Psoas muscle (tissue), 7 donors: ENCODE measurements at regions not wholly inside any gene's neighbourhood (a gene's known extent, or its start where the extent isn't known, plus 50 kb on each side); places are given as distances from the start of the nearest gene placed in this dataset.
A peak's percentile ranks its signal among the peaks of the same experiment; 100 is the strongest.

Source experiments
- ATAC-seq, 4 donors: fragments of 200-7000 bp; cut with Tn5 transposase; one replicate each; pipeline ENCODE4 v1.9.1; 2020; ENCODE audit warnings: moderate library complexity in 3 of 4, mild to moderate bottlenecking in 2 of 4
- DNase-seq, 2 donors: peaks; one replicate each; pipeline ENCODE4 v3.0.0-alpha.2; 2020
- H3K27ac ChIP-seq: fragments of 200-600 bp; one replicate; pipeline ENCODE4 v1.8.0; 2022
- H3K27me3 ChIP-seq, 3 donors: fragments of 200-600 bp in 1 of 3; one replicate each; pipeline versions ENCODE4 v1.6.1 to v1.8.0; 2013 to 2022; ENCODE audit warnings: low read length in 2 of 3, mild to moderate bottlenecking in 2 of 3, moderate library complexity in 1 of 3; ENCODE audit not compliant: insufficient read depth in 3 of 3
- H3K36me3 ChIP-seq, 2 donors: fragments of 200-600 bp in 1 of 2; one replicate each; pipeline versions ENCODE4 v1.6.1 to v1.8.0; 2013 to 2022; ENCODE audit warnings: low read depth in 1 of 2, mild to moderate bottlenecking in 1 of 2, moderate library complexity in 1 of 2; ENCODE audit not compliant: insufficient read depth in 1 of 2
- H3K4me1 ChIP-seq: fragments of 200-600 bp; one replicate; pipeline ENCODE4 v1.8.0; 2022
- H3K4me3 ChIP-seq: fragments of 200-600 bp; one replicate; pipeline ENCODE4 v1.8.0; 2022; ENCODE audit warnings: mild to moderate bottlenecking
- H3K9me3 ChIP-seq: fragments of 200-600 bp; one replicate; pipeline ENCODE4 v1.8.0; 2022
- WGBS, 3 donors: extraction: QIAGEN DNeasy Blood & Tissue Kit; methylation state at CpG; one replicate each; pipeline versions ENCODE4 v1.1.6 to v1.1.7; 2013; 5-methylcytosine and 5-hydroxymethylcytosine counted together
- intact Hi-C, 2 donors: fragments of 100-400 bp; cut with DNase I; formaldehyde crosslinking; loops; one replicate each; pipeline versions ENCODE4 v1.11.0 to v1.14.2; 2022
- TF ChIP-seq, protein P1 (sequence below): fragments of 200-600 bp; IDR thresholded peaks from one replicate; pipeline ENCODE4 v1.8.0; 2022; ENCODE audit warnings: antibody characterized with exemption
- donor health status: healthy with polysubstance abuse.
- donor health status: DM: no; HTN: no; CAD: no; lungs with moderate emphysema.
- donor health status: Bipolar disorder and iron deficiency.
- donor health status: healthy.
- donor health status: DM: yes; HTN: yes; CAD: no.
- donor health status: DM: no; HTN: no; CAD: no.
- donor health status: DM: yes; HTN: yes; CAD: no.

DNA sequence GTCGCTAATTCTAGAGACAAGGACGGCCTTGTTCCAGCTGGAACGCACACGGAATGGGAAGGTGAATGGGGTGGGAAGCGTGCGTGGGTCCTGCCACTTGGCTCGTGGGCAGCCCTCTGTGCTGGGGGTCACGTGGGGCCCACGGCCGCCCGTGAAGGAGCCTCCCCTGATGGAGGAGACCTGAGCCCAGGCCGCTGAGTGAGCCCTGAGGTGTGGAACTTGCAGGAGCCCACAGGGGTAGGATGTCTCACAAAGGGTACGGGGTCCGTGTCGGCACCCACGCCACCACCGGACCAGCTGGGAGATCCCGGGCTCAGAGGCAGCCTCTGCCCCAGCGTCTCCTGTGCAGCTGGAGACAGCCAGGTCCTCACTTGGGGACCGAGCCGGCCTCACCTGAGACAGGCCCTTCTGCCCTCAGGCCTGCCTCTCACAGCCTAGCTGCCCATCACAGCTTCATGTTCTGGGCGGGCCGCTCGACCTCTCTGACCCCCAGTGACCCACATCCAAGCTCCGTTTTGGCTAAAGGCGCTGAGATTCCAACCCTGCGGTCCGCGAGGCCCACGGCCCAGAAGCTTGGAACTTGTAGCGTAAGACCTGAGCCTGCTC lies 84.8 kb downstream of the FOXL3 start:
- no peak for ATAC-seq
- intact Hi-C loops: no loop called here
- 88 to 91% (median 89%) methylated on average over 30 to 31 of the region's 31 CpGs for WGBS, 3 donors

DNA sequence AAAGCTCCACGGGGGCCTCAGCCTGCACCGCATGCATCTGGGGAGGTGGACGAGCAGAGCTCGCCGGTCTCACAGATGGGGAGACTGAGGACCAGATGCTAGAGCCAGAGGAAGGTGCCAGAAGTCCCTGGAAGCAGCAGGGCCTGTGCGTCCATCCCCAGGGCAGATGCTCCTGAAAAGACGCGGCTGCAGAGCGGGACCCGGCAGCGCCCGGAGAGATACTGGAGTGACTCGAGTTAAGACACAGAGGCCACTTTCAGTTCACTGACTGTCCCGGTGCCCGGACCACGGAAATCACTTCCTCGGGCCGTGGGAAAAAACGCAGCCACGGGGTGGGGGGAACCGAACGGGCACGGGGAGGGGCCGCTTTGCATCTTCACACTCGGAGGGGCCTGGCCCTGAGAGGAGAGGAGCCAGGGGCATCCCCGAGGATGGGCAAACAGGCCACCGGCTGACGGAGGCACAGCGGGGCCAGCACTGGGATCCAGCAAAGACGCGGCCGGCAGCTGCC lies 85.4 kb downstream of the FOXL3 start:
- intact Hi-C loops: no loop called here
- WGBS, 3 donors: 76 to 83% (median 80%) methylated on average over 32 of the region's 32 CpGs
- TF ChIP-seq, protein P1, sequence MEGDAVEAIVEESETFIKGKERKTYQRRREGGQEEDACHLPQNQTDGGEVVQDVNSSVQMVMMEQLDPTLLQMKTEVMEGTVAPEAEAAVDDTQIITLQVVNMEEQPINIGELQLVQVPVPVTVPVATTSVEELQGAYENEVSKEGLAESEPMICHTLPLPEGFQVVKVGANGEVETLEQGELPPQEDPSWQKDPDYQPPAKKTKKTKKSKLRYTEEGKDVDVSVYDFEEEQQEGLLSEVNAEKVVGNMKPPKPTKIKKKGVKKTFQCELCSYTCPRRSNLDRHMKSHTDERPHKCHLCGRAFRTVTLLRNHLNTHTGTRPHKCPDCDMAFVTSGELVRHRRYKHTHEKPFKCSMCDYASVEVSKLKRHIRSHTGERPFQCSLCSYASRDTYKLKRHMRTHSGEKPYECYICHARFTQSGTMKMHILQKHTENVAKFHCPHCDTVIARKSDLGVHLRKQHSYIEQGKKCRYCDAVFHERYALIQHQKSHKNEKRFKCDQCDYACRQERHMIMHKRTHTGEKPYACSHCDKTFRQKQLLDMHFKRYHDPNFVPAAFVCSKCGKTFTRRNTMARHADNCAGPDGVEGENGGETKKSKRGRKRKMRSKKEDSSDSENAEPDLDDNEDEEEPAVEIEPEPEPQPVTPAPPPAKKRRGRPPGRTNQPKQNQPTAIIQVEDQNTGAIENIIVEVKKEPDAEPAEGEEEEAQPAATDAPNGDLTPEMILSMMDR: no peak
- no peaks in the 10 kb centered on the region for H3K36me3 ChIP-seq
- H3K4me3 ChIP-seq: no peak overlapping the region
- DNase-seq (peak in 1 of 2 donors; percentile 47), ATAC-seq (no peak)
- peaks cover 0 to 42% (median 4%) of the 10 kb centered on the region in 3 donors for H3K27me3 ChIP-seq
- no peaks in the 10 kb centered on the region for H3K4me1 ChIP-seq
- H3K27ac ChIP-seq: no peak overlapping the region
- H3K9me3 ChIP-seq: no peaks in the 10 kb centered on the region

More for the DNA sequence above, 84.8 kb downstream of the FOXL3 start:
- H3K27me3 ChIP-seq: peaks cover 0 to 38% (median 4%) of the 10 kb centered on the region in 3 donors
- DNase-seq: peak in 1 of 2 donors; percentile 28
- no peak overlapping the region for H3K27ac ChIP-seq
- no peaks in the 10 kb centered on the region for H3K9me3 ChIP-seq
- H3K4me3 ChIP-seq: no peak overlapping the region
- no peaks in the 10 kb centered on the region for H3K4me1 ChIP-seq
- H3K36me3 ChIP-seq: no peaks in the 10 kb centered on the region
- TF ChIP-seq, protein P1: no peak

DNA sequence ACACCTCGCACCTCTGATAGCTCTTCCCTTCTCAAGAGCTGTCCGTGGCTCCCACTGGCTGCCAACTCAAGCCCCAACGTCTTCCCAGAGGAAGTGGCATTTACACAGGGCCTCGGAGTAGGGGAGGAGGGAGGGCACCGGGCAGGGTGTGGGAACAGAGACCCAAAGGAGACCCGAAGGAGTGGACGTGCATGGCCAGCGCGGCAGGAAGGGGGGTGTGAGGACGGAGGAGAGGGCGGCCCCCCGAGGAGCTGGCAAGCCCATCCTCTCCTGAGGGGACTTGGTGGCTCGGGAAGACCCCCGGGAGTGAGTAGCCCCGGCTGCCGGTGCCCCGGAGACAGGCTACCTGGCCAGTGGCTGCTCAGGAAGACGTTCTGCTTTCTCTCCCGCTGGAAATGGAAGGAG lies 85.9 kb downstream of the FOXL3 start:
- peaks cover 0 to 42% (median 6%) of the 10 kb centered on the region in 3 donors for H3K27me3 ChIP-seq
- TF ChIP-seq, protein P1: no peak
- H3K27ac ChIP-seq: no peak overlapping the region
- H3K4me1 ChIP-seq: no peaks in the 10 kb centered on the region
- no peak overlapping the region for H3K4me3 ChIP-seq
- no peaks in the 10 kb centered on the region for H3K9me3 ChIP-seq
- DNase-seq (no peak), ATAC-seq (no peak)
- intact Hi-C loops: no loop called here
- 60 to 62% (median 60%) methylated on average over 16 to 19 of the region's 19 CpGs for WGBS, 3 donors
- no peaks in the 10 kb centered on the region for H3K36me3 ChIP-seq

DNA sequence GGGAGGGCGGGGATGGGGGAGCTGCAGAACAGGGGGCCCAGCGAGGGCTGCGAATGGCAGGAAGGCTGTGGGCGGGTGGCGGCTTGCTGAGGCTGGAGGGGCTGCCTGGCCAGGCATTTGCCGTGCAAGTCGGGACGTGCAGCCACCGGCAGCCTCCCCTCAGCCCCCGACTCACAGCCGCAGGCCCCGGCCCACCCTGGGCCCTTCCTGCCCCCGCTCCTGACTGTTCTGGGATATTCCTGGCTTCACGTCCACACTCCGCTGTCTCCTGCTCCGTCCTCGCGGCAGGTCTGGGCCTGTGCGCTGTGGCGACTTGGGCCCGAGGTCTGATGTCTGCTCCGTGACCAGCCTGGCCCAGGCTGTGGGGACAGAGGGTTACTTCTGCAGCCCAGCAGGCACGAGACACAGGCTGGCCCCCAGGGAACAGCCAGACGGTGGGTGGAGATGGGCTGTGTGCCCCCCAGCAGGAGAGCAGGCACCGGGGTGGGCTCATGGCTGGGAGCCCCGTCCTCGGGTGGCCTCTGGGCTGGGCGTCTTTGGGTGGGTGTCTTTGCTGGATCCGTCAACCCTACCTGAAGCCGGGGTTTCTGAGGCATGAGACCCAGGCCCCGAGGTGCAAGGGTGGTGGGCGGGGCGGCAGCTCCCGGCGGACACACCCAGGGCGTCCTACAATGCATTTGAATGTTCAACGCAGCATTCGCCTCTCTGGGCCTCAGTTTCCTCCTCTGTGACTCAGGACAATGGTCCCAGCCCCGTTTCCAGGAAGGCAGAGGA lies 86.5 kb downstream of the FOXL3 start:
- no peak overlapping the region for H3K27ac ChIP-seq

More for the DNA sequence above, 86.5 kb downstream of the FOXL3 start:
- no peaks in the 10 kb centered on the region for H3K9me3 ChIP-seq
- peaks cover 0 to 42% (median 6%) of the 10 kb centered on the region in 3 donors for H3K27me3 ChIP-seq
- TF ChIP-seq, protein P1: no peak
- DNase-seq (peak in 1 of 2 donors; percentile 47), ATAC-seq (no peak)
- intact Hi-C loops: no loop called here
- H3K4me3 ChIP-seq: no peak overlapping the region
- no peaks in the 10 kb centered on the region for H3K36me3 ChIP-seq
- 62 to 77% (median 71%) methylated on average over 29 to 39 of the region's 39 CpGs for WGBS, 3 donors
- H3K4me1 ChIP-seq: no peaks in the 10 kb centered on the region
